ENCODE measurements at regions not wholly inside any gene's neighbourhood (a gene's known extent, or its start where the extent isn't known, plus 50 kb on each side); places are given as distances from the start of the nearest gene placed in this dataset.

- H3K27ac ChIP-seq (ENCODE audit: low read length) = no peak overlapping the region
- no peak overlapping the region for H2AFZ ChIP-seq (ENCODE audit: low read depth, low read length)
- no peak overlapping the region for H3K9ac ChIP-seq (ENCODE audit: low read depth, low read length)
- DNase-seq (no peak), ATAC-seq (ENCODE audit: insufficient read depth, low read depth) (no peak)
- H3K4me2 ChIP-seq (ENCODE audit: insufficient read depth, low read length) = no peak overlapping the region
- H3K79me2 ChIP-seq (ENCODE audit: insufficient read depth, low read length) = no peaks in the 10 kb centered on the region
- H3K4me1 ChIP-seq (ENCODE audit: insufficient read depth, low read length) = no peaks in the 10 kb centered on the region
- no peaks in the 10 kb centered on the region for H4K20me1 ChIP-seq (ENCODE audit: insufficient read depth, low read length)
- no peak overlapping the region for H3K4me3 ChIP-seq (ENCODE audit: low read depth in 1 of 2, low read length in 2 of 2)
- no peaks in the 10 kb centered on the region for H3K36me3 ChIP-seq (ENCODE audit: insufficient read depth, low read length)
- no peaks in the 10 kb centered on the region for H3K9me3 ChIP-seq (ENCODE audit: insufficient read depth, low read length, severe bottlenecking)
- TF ChIP-seq, protein P1, sequence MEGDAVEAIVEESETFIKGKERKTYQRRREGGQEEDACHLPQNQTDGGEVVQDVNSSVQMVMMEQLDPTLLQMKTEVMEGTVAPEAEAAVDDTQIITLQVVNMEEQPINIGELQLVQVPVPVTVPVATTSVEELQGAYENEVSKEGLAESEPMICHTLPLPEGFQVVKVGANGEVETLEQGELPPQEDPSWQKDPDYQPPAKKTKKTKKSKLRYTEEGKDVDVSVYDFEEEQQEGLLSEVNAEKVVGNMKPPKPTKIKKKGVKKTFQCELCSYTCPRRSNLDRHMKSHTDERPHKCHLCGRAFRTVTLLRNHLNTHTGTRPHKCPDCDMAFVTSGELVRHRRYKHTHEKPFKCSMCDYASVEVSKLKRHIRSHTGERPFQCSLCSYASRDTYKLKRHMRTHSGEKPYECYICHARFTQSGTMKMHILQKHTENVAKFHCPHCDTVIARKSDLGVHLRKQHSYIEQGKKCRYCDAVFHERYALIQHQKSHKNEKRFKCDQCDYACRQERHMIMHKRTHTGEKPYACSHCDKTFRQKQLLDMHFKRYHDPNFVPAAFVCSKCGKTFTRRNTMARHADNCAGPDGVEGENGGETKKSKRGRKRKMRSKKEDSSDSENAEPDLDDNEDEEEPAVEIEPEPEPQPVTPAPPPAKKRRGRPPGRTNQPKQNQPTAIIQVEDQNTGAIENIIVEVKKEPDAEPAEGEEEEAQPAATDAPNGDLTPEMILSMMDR (IDR thresholded peaks at IDR 0.05; ENCODE audit: borderline replicate concordance, extremely low read depth, low read length, poor library complexity, severe bottlenecking) = no peak
- TF ChIP-seq EZH2 (IDR thresholded peaks at IDR 0.05; ENCODE audit: borderline replicate concordance, low read depth, low read length, severe bottlenecking) = no peak
- no peaks in the 10 kb centered on the region for H3K27me3 ChIP-seq (ENCODE audit: insufficient read depth, low read length, poor library complexity)
These were observed 144.4 kb upstream of the NBPF11 start for GRCh38 chr1:148296511-148296910.

GRCh38 chr1:148294116-148294807 is 142.2 kb upstream of the NBPF11 start:
- TF ChIP-seq, protein P1 (IDR thresholded peaks at IDR 0.05; ENCODE audit: borderline replicate concordance, extremely low read depth, low read length, poor library complexity, severe bottlenecking) = no peak
- no peak for TF ChIP-seq EZH2 (IDR thresholded peaks at IDR 0.05; ENCODE audit: borderline replicate concordance, low read depth, low read length, severe bottlenecking)
- H3K4me1 ChIP-seq (ENCODE audit: insufficient read depth, low read length) = no peaks in the 10 kb centered on the region
- H3K4me3 ChIP-seq (ENCODE audit: low read depth in 1 of 2, low read length in 2 of 2) = no peak overlapping the region
- H2AFZ ChIP-seq (ENCODE audit: low read depth, low read length) = no peak overlapping the region
- H3K27me3 ChIP-seq (ENCODE audit: insufficient read depth, low read length, poor library complexity) = no peaks in the 10 kb centered on the region
- H3K79me2 ChIP-seq (ENCODE audit: insufficient read depth, low read length) = no peaks in the 10 kb centered on the region
- H3K9ac ChIP-seq (ENCODE audit: low read depth, low read length) = no peak overlapping the region
- H3K4me2 ChIP-seq (ENCODE audit: insufficient read depth, low read length) = no peak overlapping the region
- no peaks in the 10 kb centered on the region for H4K20me1 ChIP-seq (ENCODE audit: insufficient read depth, low read length)
- DNase-seq (no peak), ATAC-seq (ENCODE audit: insufficient read depth, low read depth) (no peak)
- no peaks in the 10 kb centered on the region for H3K36me3 ChIP-seq (ENCODE audit: insufficient read depth, low read length)
- no peaks in the 10 kb centered on the region for H3K9me3 ChIP-seq (ENCODE audit: insufficient read depth, low read length, severe bottlenecking)
- H3K27ac ChIP-seq (ENCODE audit: low read length) = no peak overlapping the region

DNA sequence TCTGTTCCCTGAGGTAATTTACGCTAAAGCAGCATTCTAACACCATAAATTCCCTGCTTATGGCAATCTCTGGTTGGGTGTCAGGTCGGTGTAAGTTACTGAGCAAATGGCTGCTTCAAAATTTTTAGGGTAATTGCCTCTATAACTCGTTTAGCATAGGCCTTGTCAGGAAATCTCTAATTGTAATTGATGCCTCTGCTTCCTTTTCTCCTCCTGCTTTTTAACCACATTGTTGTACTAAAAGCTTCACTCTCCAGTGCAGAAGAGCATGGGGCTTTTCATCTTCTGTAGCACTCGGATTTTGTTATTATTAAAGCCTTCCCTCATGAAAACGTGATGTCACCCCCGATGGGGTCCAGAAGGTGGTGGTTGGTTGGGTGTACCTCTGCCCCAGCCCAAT is 141.6 kb upstream of the NBPF11 start:
- H3K4me2 ChIP-seq (ENCODE audit: insufficient read depth, low read length) = no peak overlapping the region
- H3K27me3 ChIP-seq (ENCODE audit: insufficient read depth, low read length, poor library complexity) = no peaks in the 10 kb centered on the region
- H3K4me1 ChIP-seq (ENCODE audit: insufficient read depth, low read length) = no peaks in the 10 kb centered on the region
- no peak overlapping the region for H3K9ac ChIP-seq (ENCODE audit: low read depth, low read length)
- TF ChIP-seq, protein P1 (IDR thresholded peaks at IDR 0.05; ENCODE audit: borderline replicate concordance, extremely low read depth, low read length, poor library complexity, severe bottlenecking) = no peak
- no peak for TF ChIP-seq EZH2 (IDR thresholded peaks at IDR 0.05; ENCODE audit: borderline replicate concordance, low read depth, low read length, severe bottlenecking)
- no peaks in the 10 kb centered on the region for H3K36me3 ChIP-seq (ENCODE audit: insufficient read depth, low read length)
- no peak for ATAC-seq (ENCODE audit: insufficient read depth, low read depth)
- DNase-seq = no peak
- H3K9me3 ChIP-seq (ENCODE audit: insufficient read depth, low read length, severe bottlenecking) = no peaks in the 10 kb centered on the region
- no peaks in the 10 kb centered on the region for H3K79me2 ChIP-seq (ENCODE audit: insufficient read depth, low read length)
- H3K27ac ChIP-seq (ENCODE audit: low read length) = no peak overlapping the region
- no peak overlapping the region for H2AFZ ChIP-seq (ENCODE audit: low read depth, low read length)
- H4K20me1 ChIP-seq (ENCODE audit: insufficient read depth, low read length) = no peaks in the 10 kb centered on the region
- no peak overlapping the region for H3K4me3 ChIP-seq (ENCODE audit: low read depth in 1 of 2, low read length in 2 of 2)
